ENCODE measurements at regions not wholly inside any gene's neighbourhood (a gene's known extent, or its start where the extent isn't known, plus 50 kb on each side); places are given as distances from the start of the nearest gene placed in this dataset.

GRCh38 chr14:78022059-78022458 is 148.1 kb upstream of the NRXN3 start:
- Histone ChIP-seq H3K27me3 (ENCODE audit: insufficient read depth, low read length) (no peaks in the 10 kb centered on the region), H3K56ac (ENCODE audit: insufficient read length, low read depth, low read length) (no peak overlapping the region), H3K79me2 (ENCODE audit: insufficient read depth, low read length) (no peaks in the 10 kb centered on the region), H3T11ph (ENCODE audit: low read length) (no peak overlapping the region), H3K27ac (ENCODE audit: insufficient read length, low read depth, low read length) (no peak overlapping the region), H2BK20ac (ENCODE audit: low read depth, low read length, poor library complexity, severe bottlenecking) (no peak overlapping the region), H4K8ac (replicated peaks; ENCODE audit: insufficient read length, low read depth, low read length) (no peak overlapping the region), H4K20me1 (ENCODE audit: control insufficient read depth, insufficient read depth, insufficient read length) (no peaks in the 10 kb centered on the region), H3K4me2 (ENCODE audit: insufficient read depth, insufficient read length, low read length) (no peak overlapping the region), H4K91ac (ENCODE audit: insufficient read length, low read depth, low read length) (no peak overlapping the region), H3K9me3 (ENCODE audit: control insufficient read depth, low read depth, low read length) (no peaks in the 10 kb centered on the region), H2BK5ac (ENCODE audit: insufficient read length, low read length) (no peak overlapping the region), H3K18ac (ENCODE audit: insufficient read length, low read depth, low read length) (no peak overlapping the region), H3K79me1 (ENCODE audit: insufficient read depth, low read depth, low read length, poor library complexity, severe bottlenecking) (no peaks in the 10 kb centered on the region), H2BK12ac (ENCODE audit: insufficient read length, low read depth, low read length) (no peak overlapping the region), H2AFZ (ENCODE audit: low read length) (peak overlapping the region; percentile 5), H3K23ac (ENCODE audit: insufficient read length, low read depth, low read length) (no peak overlapping the region), H3K9ac (ENCODE audit: extremely low read depth, insufficient read length, low read length) (no peak overlapping the region), H2BK15ac (ENCODE audit: low read depth, low read length) (no peak overlapping the region), H3K23me2 (ENCODE audit: insufficient read length, low read depth, low read length, poor library complexity, severe bottlenecking) (no peaks in the 10 kb centered on the region), H2AK5ac (ENCODE audit: insufficient read length, low read length) (no peak overlapping the region), H4K5ac (ENCODE audit: insufficient read length, low read depth, low read length) (no peak overlapping the region), H3K14ac (ENCODE audit: insufficient read depth, low read length) (no peak overlapping the region), H3K4ac (ENCODE audit: low read depth, low read length) (no peak overlapping the region), H2BK120ac (ENCODE audit: low read depth, low read length, poor library complexity, severe bottlenecking) (no peak overlapping the region), H3K4me1 (ENCODE audit: insufficient read depth, low read length) (no peaks in the 10 kb centered on the region)
- Mint-ChIP-seq H3K27ac (peak overlapping the region in 1 of 3 experiments; percentile 41; a peak in 1 of 7 replicates), H3K4me1 (peaks cover 15 to 19% of the 10 kb centered on the region in 2 experiments), H3K27me3 (ENCODE audit: low read depth) (peaks cover 4% of the 10 kb centered on the region), H3K4me3 (no peak overlapping the region), H3K36me3 (ENCODE audit: insufficient read depth in 1 of 3, low read depth in 3 of 3) (no peaks in the 10 kb centered on the region; a peak in 1 of 7 replicates), H3K9me3 (no peaks in the 10 kb centered on the region; a peak in 1 of 5 replicates)
- TF ChIP-seq CTCF (conservative IDR thresholded peaks at IDR 0.05): peak; percentile 89
- peak; percentile 85 for DNase-seq
- WGBS (ENCODE audit: extremely low coverage, insufficient read length, low lambda C conversion rate): no CpG with 5 or more reads among the region's 5 CpGs
